Liver (tissue), 3 donors: ENCODE measurements at regions not wholly inside any gene's neighbourhood (a gene's known extent, or its start where the extent isn't known, plus 50 kb on each side); places are given as distances from the start of the nearest gene placed in this dataset.

Source experiments
- CTCF ChIP-seq: fragments of 150-350 bp; IDR thresholded peaks from 2 replicates; pipeline ENCODE4 v1.5.1; 2017; ENCODE audit warnings: improper control_type of control experiment, low read depth, low read length; ENCODE audit not compliant: missing input control
- RAD21 ChIP-seq, 2 donors: IDR thresholded peaks; 2 replicates each; pipeline ENCODE4 v1.6.1; 2016; ENCODE audit warnings: antibody characterized with exemption in 2 of 2, mild to moderate bottlenecking in 2 of 2
- SP1 ChIP-seq: IDR thresholded peaks from 2 replicates; pipeline ENCODE4 v1.6.1; 2018; ENCODE audit warnings: antibody characterized with exemption, mild to moderate bottlenecking
- donor health status: healthy.
- donor health status: healthy.

GRCh38 chr10:3549118-3549517 is 235.9 kb downstream of the KLF6 start:
- TF ChIP-seq CTCF = no peak
- TF ChIP-seq RAD21 (IDR thresholded peaks at IDR 0.05) = no peak
- TF ChIP-seq SP1 = no peak
